ENCODE measurements at regions not wholly inside any gene's neighbourhood (a gene's known extent, or its start where the extent isn't known, plus 50 kb on each side); places are given as distances from the start of the nearest gene placed in this dataset.

GRCh38 chr9:28956116-28956880 is 1383.0 kb upstream of the C9orf72 start:
- TF ChIP-seq CTCF (IDR thresholded peaks at IDR 0.05) (no peak), POLR2A (IDR thresholded peaks at IDR 0.05) (no peak)
